B cell (primary cell): ENCODE measurements at regions not wholly inside any gene's neighbourhood (a gene's known extent, or its start where the extent isn't known, plus 50 kb on each side); places are given as distances from the start of the nearest gene placed in this dataset.

Experiments
- ATAC-seq: fragments of 200-7000 bp; cut with Tn5 transposase; one replicate; pipeline ENCODE4 v1.10.0; 2021; ENCODE audit warnings: low read depth, mild to moderate bottlenecking, moderate number of reproducible peaks, moderate library complexity
- CTCF ChIA-PET: fragments of 350-600 bp; sonication (Branson Sonifier 250); formaldehyde crosslinking; loops from one replicate; lab custom pipeline; 2021; ENCODE audit warnings: antibody characterized with exemption, inconsistent platforms; lab: Charles Lee
- POLR2A ChIA-PET: fragments of 350-600 bp; sonication (Branson Sonifier 250); formaldehyde crosslinking; loops from one replicate; lab custom pipeline; 2021; ENCODE audit warnings: antibody characterized with exemption; lab: Charles Lee
- DNase-seq: peaks from one replicate; pipeline ENCODE4 v3.0.0; 2013
- H2AFZ ChIP-seq: 2 replicates; pipeline ENCODE4 v1.6.1; 2012; ENCODE audit warnings: mild to moderate bottlenecking, low read depth, low read length; ENCODE audit not compliant: insufficient read depth, poor library complexity, severe bottlenecking
- H3K27ac ChIP-seq, 2 donors: 1 replicate in 1 of 2; 2 replicates in 1 of 2; pipeline ENCODE4 v1.5.1; 2012 to 2013; ENCODE audit warnings: low read length in 2 of 2, mild to moderate bottlenecking in 2 of 2, moderate library complexity in 1 of 2
- H3K27me3 ChIP-seq, 4 experiments: fragments of 200-600 bp in 1 of 4; sonication (generic) in 1 of 4; replicated peaks in 1 of 4; 1 replicate in 2 of 4; 2 replicates in 2 of 4; pipeline versions ENCODE4 v1.6.1 to v1.7.0; 2013 to 2016; ENCODE audit warnings: low read length in 3 of 4, mild to moderate bottlenecking in 2 of 4, mixed read lengths in 1 of 4, moderate library complexity in 1 of 4; ENCODE audit not compliant: insufficient read depth in 4 of 4, control insufficient read depth in 3 of 4; ENCODE audit errors: control extremely low read depth in 1 of 4
- H3K36me3 ChIP-seq, 2 experiments: replicated peaks in 1 of 2; 1 replicate in 1 of 2; 2 replicates in 1 of 2; pipeline versions ENCODE4 v1.6.1 to v1.7.1; 2013; ENCODE audit warnings: low read length in 1 of 2; ENCODE audit not compliant: insufficient read depth in 2 of 2, control insufficient read depth in 1 of 2; ENCODE audit errors: control extremely low read depth in 1 of 2, extremely low read depth in 1 of 2
- H3K4me1 ChIP-seq, 2 donors: fragments of 200-600 bp in 1 of 2; sonication (generic) in 1 of 2; 1 replicate in 1 of 2; 2 replicates in 1 of 2; pipeline versions ENCODE4 v1.5.1 to v1.6.1; 2013 to 2017; ENCODE audit warnings: low read length in 2 of 2; ENCODE audit not compliant: control insufficient read depth in 2 of 2, insufficient read depth in 2 of 2
- H3K4me2 ChIP-seq: replicated peaks from 2 replicates; pipeline ENCODE3; 2012; ENCODE audit warnings: mild to moderate bottlenecking, low read depth, low read length; ENCODE audit not compliant: poor library complexity, severe bottlenecking
- H3K4me3 ChIP-seq, 5 experiments: fragments of 200-600 bp in 1 of 5; sonication (generic) in 1 of 5; 1 replicate in 3 of 5; 2 replicates in 2 of 5; pipeline versions ENCODE4 v1.5.1 to v1.7.0; 2011 to 2016; ENCODE audit warnings: low read length in 4 of 5, mild to moderate bottlenecking in 4 of 5, low read depth in 2 of 5, control low read depth in 1 of 5, moderate library complexity in 1 of 5; ENCODE audit not compliant: insufficient read depth in 1 of 5; ENCODE audit errors: control extremely low read depth in 1 of 5, extremely low read depth in 1 of 5
- H3K79me2 ChIP-seq: fragments of 200-600 bp; sonication (generic); one replicate; pipeline ENCODE4 v1.6.0; 2016; ENCODE audit warnings: low read length; ENCODE audit not compliant: control insufficient read depth, insufficient read depth
- H3K9ac ChIP-seq: fragments of 200-600 bp; sonication (generic); 2 replicates; pipeline ENCODE4 v1.6.1; 2017; ENCODE audit warnings: mild to moderate bottlenecking, low read length, moderate library complexity
- H3K9me3 ChIP-seq, 3 donors: one replicate each; pipeline versions ENCODE4 v1.6.1 to v1.7.1; 2013; ENCODE audit warnings: low read length in 2 of 3; ENCODE audit not compliant: control insufficient read depth in 2 of 3, insufficient read depth in 1 of 3; ENCODE audit errors: control extremely low read depth in 1 of 3
- H4K20me1 ChIP-seq: 2 replicates; pipeline ENCODE4 v1.6.0; 2012; ENCODE audit warnings: mild to moderate bottlenecking, low read length; ENCODE audit not compliant: insufficient read depth, control insufficient read depth, poor library complexity, severe bottlenecking
- H3K27ac Mint-ChIP-seq: one replicate; pipeline ENCODE4 v1.8.0; 2021; ENCODE audit warnings: mixed read lengths
- H3K27me3 Mint-ChIP-seq: one replicate; pipeline ENCODE4 v1.8.0; 2021; ENCODE audit warnings: mixed read lengths
- H3K4me1 Mint-ChIP-seq: one replicate; pipeline ENCODE4 v1.8.0; 2021; ENCODE audit warnings: mixed read lengths
- H3K4me3 Mint-ChIP-seq: one replicate; pipeline ENCODE4 v1.8.0; 2021; ENCODE audit warnings: mixed read lengths
- H3K9me3 Mint-ChIP-seq: one replicate; pipeline ENCODE4 v1.8.0; 2022; ENCODE audit warnings: mixed read lengths; ENCODE audit not compliant: insufficient read depth
- EZH2 ChIP-seq: IDR thresholded peaks from 2 replicates; pipeline ENCODE4 v1.6.1; 2012; ENCODE audit warnings: borderline replicate concordance, low read depth, mild to moderate bottlenecking, moderate library complexity, low read length; ENCODE audit not compliant: insufficient read depth, poor library complexity, severe bottlenecking
- WGBS: methylation state at CpG from one replicate; pipeline ENCODE4 v1.1.5; 2013; ENCODE audit warnings: missing lambda C conversion rate; ENCODE audit not compliant: insufficient coverage; 5-methylcytosine and 5-hydroxymethylcytosine counted together
- intact Hi-C: fragments of 100-400 bp; cut with micrococcal nuclease; formaldehyde crosslinking; loops from one replicate; pipeline ENCODE4 v1.10.0; 2022
- TF ChIP-seq, protein P1 (sequence below): fragments of 200-600 bp; IDR thresholded peaks from one replicate; pipeline ENCODE4 v1.8.0; 2022; ENCODE audit warnings: antibody characterized with exemption, mild to moderate bottlenecking

DNA sequence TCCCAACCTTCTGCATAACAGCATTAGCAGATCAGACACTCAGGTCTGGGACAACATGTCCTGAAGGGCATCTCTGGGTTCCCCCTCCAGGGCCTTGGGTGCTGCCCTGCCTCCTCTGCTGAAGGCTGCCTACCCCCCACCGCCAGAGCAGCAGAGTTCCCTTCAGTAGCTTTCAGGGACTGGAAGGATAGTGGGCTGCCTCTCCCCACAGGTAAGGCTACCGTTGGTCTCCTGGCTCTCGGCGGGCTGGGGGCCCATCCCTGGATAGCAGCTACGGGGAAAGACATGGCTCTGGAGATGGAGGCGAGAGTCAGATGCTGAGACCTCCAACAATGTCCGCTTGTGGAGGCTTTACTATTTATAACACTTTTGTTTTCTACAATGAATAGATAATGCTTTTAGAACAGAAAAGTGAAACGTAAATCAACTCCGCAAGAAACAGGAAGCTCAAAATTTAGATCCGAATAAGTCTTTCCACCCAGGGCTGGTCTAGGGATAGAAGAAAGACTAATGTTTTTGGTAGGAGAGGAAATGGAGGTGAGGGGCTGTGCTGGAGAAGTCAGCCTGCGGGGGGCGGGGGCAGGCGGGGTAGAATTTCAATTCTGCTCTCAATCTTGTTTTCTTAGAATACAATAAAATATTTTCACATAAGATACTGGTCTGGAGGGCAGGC, 58.4 kb downstream of the ARL4C start:
- H3K27ac Mint-ChIP-seq: peak overlapping the region; percentile 76
- H2AFZ ChIP-seq: peak overlapping the region; percentile 60
- H3K9ac ChIP-seq: peak overlapping the region; percentile 48
- H3K36me3 ChIP-seq: no peaks in the 10 kb centered on the region
- H3K27me3 Mint-ChIP-seq: no peaks in the 10 kb centered on the region
- H3K27ac ChIP-seq: peak overlapping the region; percentile 62 to 73
- H3K9me3 Mint-ChIP-seq: no peaks in the 10 kb centered on the region
- H3K4me1 ChIP-seq: peaks cover 51 to 62% of the 10 kb centered on the region in 2 donors
- peak overlapping the region in 1 of 5 experiments; percentile 14 for H3K4me3 ChIP-seq
- H3K4me1 Mint-ChIP-seq: peaks cover 65% of the 10 kb centered on the region
- ChIA-PET POLR2A (interaction anchor here (1.7 kb wide), 1 partner anchor 12 kb away, joined by 8 read pairs; no protein-coding TSS in a partner anchor), CTCF (interaction anchor here (0.5 to 1.0 kb wide), 2 partner anchors 59 to 140 kb away, joined by 3 to 7 read pairs; partner anchors contain the start of gene ARL4C)
- no peaks in the 10 kb centered on the region for H4K20me1 ChIP-seq
- no peaks in the 10 kb centered on the region for H3K9me3 ChIP-seq
- ATAC-seq (peak; percentile 14), DNase-seq (peak; percentile 49)
- H3K79me2 ChIP-seq: no peaks in the 10 kb centered on the region
- peak overlapping the region; percentile 66 for H3K4me2 ChIP-seq
- intact Hi-C loops: no loop called here
- no CpG with 5 or more reads among the region's 13 CpGs for WGBS
- no peaks in the 10 kb centered on the region for H3K27me3 ChIP-seq
- peak overlapping the region; percentile 55 for H3K4me3 Mint-ChIP-seq
- TF ChIP-seq, protein P1, sequence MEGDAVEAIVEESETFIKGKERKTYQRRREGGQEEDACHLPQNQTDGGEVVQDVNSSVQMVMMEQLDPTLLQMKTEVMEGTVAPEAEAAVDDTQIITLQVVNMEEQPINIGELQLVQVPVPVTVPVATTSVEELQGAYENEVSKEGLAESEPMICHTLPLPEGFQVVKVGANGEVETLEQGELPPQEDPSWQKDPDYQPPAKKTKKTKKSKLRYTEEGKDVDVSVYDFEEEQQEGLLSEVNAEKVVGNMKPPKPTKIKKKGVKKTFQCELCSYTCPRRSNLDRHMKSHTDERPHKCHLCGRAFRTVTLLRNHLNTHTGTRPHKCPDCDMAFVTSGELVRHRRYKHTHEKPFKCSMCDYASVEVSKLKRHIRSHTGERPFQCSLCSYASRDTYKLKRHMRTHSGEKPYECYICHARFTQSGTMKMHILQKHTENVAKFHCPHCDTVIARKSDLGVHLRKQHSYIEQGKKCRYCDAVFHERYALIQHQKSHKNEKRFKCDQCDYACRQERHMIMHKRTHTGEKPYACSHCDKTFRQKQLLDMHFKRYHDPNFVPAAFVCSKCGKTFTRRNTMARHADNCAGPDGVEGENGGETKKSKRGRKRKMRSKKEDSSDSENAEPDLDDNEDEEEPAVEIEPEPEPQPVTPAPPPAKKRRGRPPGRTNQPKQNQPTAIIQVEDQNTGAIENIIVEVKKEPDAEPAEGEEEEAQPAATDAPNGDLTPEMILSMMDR: no peak
- no peak for TF ChIP-seq EZH2
